Activated B cell treated with CpG ODN at 0.5 μM for 24 hours (primary cell): ENCODE measurements at regions not wholly inside any gene's neighbourhood (a gene's known extent, or its start where the extent isn't known, plus 50 kb on each side); places are given as distances from the start of the nearest gene placed in this dataset.

Experiments used
- ATAC-seq: fragments of 200-7000 bp; cut with Tn5 transposase; one replicate; pipeline ENCODE4 v1.10.0; 2021; ENCODE audit warnings: low read depth, mild to moderate bottlenecking, moderate library complexity
- CTCF ChIA-PET: fragments of 350-600 bp; sonication (Branson Sonifier 250); formaldehyde crosslinking; loops from one replicate; lab custom pipeline; 2021; ENCODE audit warnings: antibody characterized with exemption; lab: Charles Lee
- POLR2A ChIA-PET: fragments of 350-600 bp; sonication (Branson Sonifier 250); formaldehyde crosslinking; loops from one replicate; lab custom pipeline; 2021; ENCODE audit warnings: antibody characterized with exemption; lab: Charles Lee
- DNase-seq: peaks from one replicate; pipeline ENCODE4 v3.0.0; 2022
- H3K27ac Mint-ChIP-seq: one replicate; pipeline ENCODE4 v1.8.0; 2020; ENCODE audit warnings: mixed read lengths
- H3K27me3 Mint-ChIP-seq: one replicate; pipeline ENCODE4 v1.8.0; 2021; ENCODE audit warnings: mixed read lengths
- H3K36me3 Mint-ChIP-seq: one replicate; pipeline ENCODE4 v1.8.0; 2021; ENCODE audit warnings: low read depth, mixed read lengths
- H3K4me1 Mint-ChIP-seq: one replicate; pipeline ENCODE4 v1.8.0; 2021; ENCODE audit warnings: mixed read lengths
- H3K4me3 Mint-ChIP-seq: one replicate; pipeline ENCODE4 v1.8.0; 2020; ENCODE audit warnings: mild to moderate bottlenecking, mixed read lengths
- H3K9me3 Mint-ChIP-seq: one replicate; pipeline ENCODE4 v1.8.0; 2020; ENCODE audit warnings: mixed read lengths
- CTCF ChIP-seq: fragments of 200-600 bp; IDR thresholded peaks from one replicate; pipeline ENCODE4 v1.8.0; 2022; ENCODE audit warnings: antibody characterized with exemption, mild to moderate bottlenecking
- intact Hi-C: fragments of 100-400 bp; cut with micrococcal nuclease; formaldehyde crosslinking; loops from one replicate; pipeline ENCODE4 v1.15.1; 2024

- intact Hi-C loops: no loop called here
- ChIA-PET POLR2A (no interaction called here), CTCF (no interaction called here)
- Mint-ChIP-seq H3K27ac (no peak overlapping the region), H3K4me3 (no peak overlapping the region), H3K27me3 (peaks cover 12% of the 10 kb centered on the region), H3K36me3 (no peaks in the 10 kb centered on the region), H3K4me1 (no peaks in the 10 kb centered on the region), H3K9me3 (peaks cover 13% of the 10 kb centered on the region)
- ATAC-seq (no peak), DNase-seq (no peak)
- no peak for TF ChIP-seq CTCF
Measured at GRCh38 chr1:55612988-55613387, 397.8 kb upstream of the USP24 start.

- H3K4me1 Mint-ChIP-seq: no peaks in the 10 kb centered on the region
- ATAC-seq (no peak), DNase-seq (no peak)
- H3K27me3 Mint-ChIP-seq: peaks cover 12% of the 10 kb centered on the region
- no peak overlapping the region for H3K27ac Mint-ChIP-seq
- ChIA-PET POLR2A (no interaction called here), CTCF (interaction anchor here (1.0 kb wide), 1 partner anchor 11 kb away, joined by 3 read pairs; no protein-coding TSS in a partner anchor)
- no peaks in the 10 kb centered on the region for H3K36me3 Mint-ChIP-seq
- H3K4me3 Mint-ChIP-seq: no peak overlapping the region
- H3K9me3 Mint-ChIP-seq: peaks cover 17% of the 10 kb centered on the region
- TF ChIP-seq CTCF: no peak
- intact Hi-C loops: no loop called here
Measured at GRCh38 chr1:55611123-55611522, 396.0 kb upstream of the USP24 start.

GRCh38 chr1:55610203-55610602 lies 395.0 kb upstream of the USP24 start:
- ChIA-PET CTCF (no interaction called here), POLR2A (no interaction called here)
- Mint-ChIP-seq H3K9me3 (peaks cover 13% of the 10 kb centered on the region), H3K36me3 (no peaks in the 10 kb centered on the region), H3K4me1 (no peaks in the 10 kb centered on the region), H3K4me3 (no peak overlapping the region), H3K27ac (no peak overlapping the region), H3K27me3 (peaks cover 12% of the 10 kb centered on the region)
- no peak for TF ChIP-seq CTCF
- DNase-seq (no peak), ATAC-seq (no peak)
- intact Hi-C loops: no loop called here

GRCh38 chr1:55609630-55610029 lies 394.5 kb upstream of the USP24 start:
- no peaks in the 10 kb centered on the region for H3K36me3 Mint-ChIP-seq
- ATAC-seq (no peak), DNase-seq (no peak)
- H3K4me3 Mint-ChIP-seq: no peak overlapping the region
- H3K27ac Mint-ChIP-seq: no peak overlapping the region
- peaks cover 13% of the 10 kb centered on the region for H3K9me3 Mint-ChIP-seq
- ChIA-PET CTCF (no interaction called here), POLR2A (no interaction called here)
- peaks cover 12% of the 10 kb centered on the region for H3K27me3 Mint-ChIP-seq
- H3K4me1 Mint-ChIP-seq: no peaks in the 10 kb centered on the region
- intact Hi-C loops: no loop called here
- TF ChIP-seq CTCF: no peak

GRCh38 chr1:55605155-55605554 lies 390.0 kb upstream of the USP24 start:
- no peak overlapping the region for H3K4me3 Mint-ChIP-seq
- intact Hi-C loops: no loop called here
- ChIA-PET CTCF (no interaction called here), POLR2A (no interaction called here)
- peaks cover 13% of the 10 kb centered on the region for H3K9me3 Mint-ChIP-seq
- H3K36me3 Mint-ChIP-seq: no peaks in the 10 kb centered on the region
- DNase-seq: no peak
- H3K27ac Mint-ChIP-seq: no peak overlapping the region
- no peaks in the 10 kb centered on the region for H3K4me1 Mint-ChIP-seq
- TF ChIP-seq CTCF: no peak
- ATAC-seq: no peak
- peaks cover 7% of the 10 kb centered on the region for H3K27me3 Mint-ChIP-seq
